ENCODE measurements at regions not wholly inside any gene's neighbourhood (a gene's known extent, or its start where the extent isn't known, plus 50 kb on each side); places are given as distances from the start of the nearest gene placed in this dataset.
"Not testable (repeated sequence)": the region's sequence is repeated elsewhere in the genome, so short reads cannot be mapped to it uniquely, and the experiment has no call there.

GRCh38 chr1:14392161-14392858 is 206.2 kb upstream of the KAZN start:
- DNase-seq (ENCODE audit: low read depth, low spot score), result no peak

GRCh38 chr1:14392859-14393365 is 205.6 kb upstream of the KAZN start:
- no peak for DNase-seq (ENCODE audit: low read depth, low spot score)

GRCh38 chr1:14396100-14396499 is 202.4 kb upstream of the KAZN start:
- DNase-seq (ENCODE audit: low read depth, low spot score), result no peak

- no peak for DNase-seq (ENCODE audit: low read depth, low spot score)
Observed at GRCh38 chr1:14403961-14404645, 194.4 kb upstream of the KAZN start.

- no peak for DNase-seq (ENCODE audit: low read depth, low spot score)
Observed at GRCh38 chr1:14404862-14405301, 193.6 kb upstream of the KAZN start.

- no peak for DNase-seq (ENCODE audit: low read depth, low spot score)
Observed at GRCh38 chr1:14412235-14412634, 186.2 kb upstream of the KAZN start.

GRCh38 chr1:14413819-14414490 is 184.5 kb upstream of the KAZN start:
- no peak for DNase-seq (ENCODE audit: low read depth, low spot score)

- no peak for DNase-seq (ENCODE audit: low read depth, low spot score)
Observed at GRCh38 chr1:14415396-14415795, 183.1 kb upstream of the KAZN start.

GRCh38 chr1:14419778-14420218 is 178.7 kb upstream of the KAZN start:
- not testable (repeated sequence) for DNase-seq (ENCODE audit: low read depth, low spot score)

- no peak for DNase-seq (ENCODE audit: low read depth, low spot score)
Observed at GRCh38 chr1:14420686-14421085, 177.8 kb upstream of the KAZN start.

GRCh38 chr1:14421295-14421976 is 177.0 kb upstream of the KAZN start:
- DNase-seq (ENCODE audit: low read depth, low spot score), result no peak

GRCh38 chr1:14421977-14422609 is 176.4 kb upstream of the KAZN start:
- no peak for DNase-seq (ENCODE audit: low read depth, low spot score)

- no peak for DNase-seq (ENCODE audit: low read depth, low spot score)
Observed at GRCh38 chr1:14424325-14425002, 174.0 kb upstream of the KAZN start.

- no peak for DNase-seq (ENCODE audit: low read depth, low spot score)
Observed at GRCh38 chr1:14426854-14427253, 171.6 kb upstream of the KAZN start.

GRCh38 chr1:14429577-14429976 is 168.9 kb upstream of the KAZN start:
- DNase-seq (ENCODE audit: low read depth, low spot score), result no peak

- not testable (repeated sequence) for DNase-seq (ENCODE audit: low read depth, low spot score)
Observed at GRCh38 chr1:14432728-14433127, 165.8 kb upstream of the KAZN start.

- no peak for DNase-seq (ENCODE audit: low read depth, low spot score)
Observed at GRCh38 chr1:14435368-14436023, 163.0 kb upstream of the KAZN start.

GRCh38 chr1:14437417-14437918 is 161.0 kb upstream of the KAZN start:
- no peak for DNase-seq (ENCODE audit: low read depth, low spot score)

- no peak for DNase-seq (ENCODE audit: low read depth, low spot score)
Observed at GRCh38 chr1:14438127-14438769, 160.2 kb upstream of the KAZN start.

GRCh38 chr1:14439015-14439414 is 159.5 kb upstream of the KAZN start:
- no peak for DNase-seq (ENCODE audit: low read depth, low spot score)
